Activated CD4-positive, alpha-beta memory T cell treated with anti-CD3 and anti-CD28 coated beads, Interleukin-2, amount 10 ng/mL, durations not matched to agents 7 days and 5 days (primary cell): ENCODE measurements at regions not wholly inside any gene's neighbourhood (a gene's known extent, or its start where the extent isn't known, plus 50 kb on each side); places are given as distances from the start of the nearest gene placed in this dataset.
"Not testable (repeated sequence)": the region's sequence is repeated elsewhere in the genome, so short reads cannot be mapped to it uniquely, and the experiment has no call there.

Experiments used
- CTCF ChIA-PET: fragments of 350-600 bp; sonication (Branson Sonifier 250); formaldehyde crosslinking; loops from one replicate; lab custom pipeline; 2021; ENCODE audit warnings: antibody characterized with exemption, inconsistent platforms; lab: Charles Lee
- POLR2A ChIA-PET: fragments of 350-600 bp; sonication (Branson Sonifier 250); formaldehyde crosslinking; loops from one replicate; lab custom pipeline; 2021; ENCODE audit warnings: antibody characterized with exemption; lab: Charles Lee
- DNase-seq: peaks from one replicate; pipeline ENCODE4 v3.0.0-alpha.2; 2020
- H3K27ac Mint-ChIP-seq: one replicate; pipeline ENCODE4 v1.8.0; 2021; ENCODE audit warnings: mild to moderate bottlenecking, mixed read lengths
- H3K27me3 Mint-ChIP-seq: one replicate; pipeline ENCODE4 v1.8.0; 2021; ENCODE audit warnings: mixed read lengths
- H3K36me3 Mint-ChIP-seq: one replicate; pipeline ENCODE4 v1.8.0; 2021; ENCODE audit warnings: low read depth, mixed read lengths
- H3K4me1 Mint-ChIP-seq: one replicate; pipeline ENCODE4 v1.8.0; 2021; ENCODE audit warnings: mixed read lengths
- H3K4me3 Mint-ChIP-seq: one replicate; pipeline ENCODE4 v1.8.0; 2021; ENCODE audit warnings: mild to moderate bottlenecking, mixed read lengths
- H3K9me3 Mint-ChIP-seq: one replicate; pipeline ENCODE4 v1.8.0; 2021; ENCODE audit warnings: mixed read lengths

GRCh38 chr17:20633268-20634059 lies 53.9 kb downstream of the CDRT15L2 start:
- CTCF ChIA-PET, POLR2A ChIA-PET, H3K9me3 Mint-ChIP-seq, H3K4me1 Mint-ChIP-seq, H3K4me3 Mint-ChIP-seq, H3K36me3 Mint-ChIP-seq, DNase-seq, H3K27me3 Mint-ChIP-seq, H3K27ac Mint-ChIP-seq: not testable (repeated sequence)

GRCh38 chr17:20640147-20640546 lies 60.6 kb downstream of the CDRT15L2 start:
- H3K4me3 Mint-ChIP-seq, DNase-seq, H3K36me3 Mint-ChIP-seq, H3K27me3 Mint-ChIP-seq, H3K27ac Mint-ChIP-seq, H3K4me1 Mint-ChIP-seq, POLR2A ChIA-PET, H3K9me3 Mint-ChIP-seq, CTCF ChIA-PET: not testable (repeated sequence)

GRCh38 chr17:20646661-20647272 lies 67.2 kb downstream of the CDRT15L2 start:
- peaks cover 10% of the 10 kb centered on the region for H3K4me1 Mint-ChIP-seq
- H3K36me3 Mint-ChIP-seq, H3K27me3 Mint-ChIP-seq, H3K9me3 Mint-ChIP-seq, POLR2A ChIA-PET, CTCF ChIA-PET, H3K27ac Mint-ChIP-seq, H3K4me3 Mint-ChIP-seq: not testable (repeated sequence)
- peak; percentile 35 for DNase-seq

GRCh38 chr17:20649097-20649767 lies 69.7 kb downstream of the CDRT15L2 start:
- CTCF ChIA-PET, H3K4me3 Mint-ChIP-seq, POLR2A ChIA-PET, H3K27me3 Mint-ChIP-seq, H3K36me3 Mint-ChIP-seq, H3K27ac Mint-ChIP-seq, H3K9me3 Mint-ChIP-seq, DNase-seq: not testable (repeated sequence)
- peaks cover 12% of the 10 kb centered on the region for H3K4me1 Mint-ChIP-seq

GRCh38 chr17:20651022-20651421 lies 71.5 kb downstream of the CDRT15L2 start:
- H3K4me1 Mint-ChIP-seq, result peaks cover 12% of the 10 kb centered on the region
- CTCF ChIA-PET, POLR2A ChIA-PET, H3K27me3 Mint-ChIP-seq, H3K27ac Mint-ChIP-seq, H3K36me3 Mint-ChIP-seq, H3K4me3 Mint-ChIP-seq, H3K9me3 Mint-ChIP-seq: not testable (repeated sequence)
- peak; percentile 17 for DNase-seq

GRCh38 chr17:20651736-20652135 lies 72.2 kb downstream of the CDRT15L2 start:
- H3K4me3 Mint-ChIP-seq, CTCF ChIA-PET, H3K9me3 Mint-ChIP-seq, H3K27me3 Mint-ChIP-seq, DNase-seq, H3K27ac Mint-ChIP-seq, POLR2A ChIA-PET, H3K36me3 Mint-ChIP-seq: not testable (repeated sequence)
- H3K4me1 Mint-ChIP-seq, result peaks cover 12% of the 10 kb centered on the region

- H3K27ac Mint-ChIP-seq, H3K4me3 Mint-ChIP-seq, H3K36me3 Mint-ChIP-seq, DNase-seq, CTCF ChIA-PET, POLR2A ChIA-PET, H3K27me3 Mint-ChIP-seq, H3K9me3 Mint-ChIP-seq: not testable (repeated sequence)
- peaks cover 12% of the 10 kb centered on the region for H3K4me1 Mint-ChIP-seq
Measured at GRCh38 chr17:20653391-20653790, 73.9 kb downstream of the CDRT15L2 start.

GRCh38 chr17:20654114-20654513 lies 74.6 kb downstream of the CDRT15L2 start:
- H3K27me3 Mint-ChIP-seq, H3K36me3 Mint-ChIP-seq, POLR2A ChIA-PET, DNase-seq, H3K4me3 Mint-ChIP-seq, H3K9me3 Mint-ChIP-seq, CTCF ChIA-PET, H3K27ac Mint-ChIP-seq: not testable (repeated sequence)
- H3K4me1 Mint-ChIP-seq, result peaks cover 10% of the 10 kb centered on the region

GRCh38 chr17:20654575-20654974 lies 75.1 kb downstream of the CDRT15L2 start:
- H3K36me3 Mint-ChIP-seq, POLR2A ChIA-PET, H3K9me3 Mint-ChIP-seq, H3K4me1 Mint-ChIP-seq, H3K27me3 Mint-ChIP-seq, CTCF ChIA-PET, DNase-seq, H3K4me3 Mint-ChIP-seq, H3K27ac Mint-ChIP-seq: not testable (repeated sequence)

GRCh38 chr17:20665103-20665955 lies 85.8 kb downstream of the CDRT15L2 start:
- H3K4me1 Mint-ChIP-seq, POLR2A ChIA-PET, H3K27me3 Mint-ChIP-seq, CTCF ChIA-PET, H3K36me3 Mint-ChIP-seq, H3K27ac Mint-ChIP-seq, H3K9me3 Mint-ChIP-seq, H3K4me3 Mint-ChIP-seq, DNase-seq: not testable (repeated sequence)

GRCh38 chr17:20666689-20667088 lies 87.2 kb downstream of the CDRT15L2 start:
- H3K27ac Mint-ChIP-seq, POLR2A ChIA-PET, H3K9me3 Mint-ChIP-seq, H3K27me3 Mint-ChIP-seq, CTCF ChIA-PET, H3K4me3 Mint-ChIP-seq, H3K4me1 Mint-ChIP-seq, DNase-seq, H3K36me3 Mint-ChIP-seq: not testable (repeated sequence)

GRCh38 chr17:20667712-20668111 lies 88.2 kb downstream of the CDRT15L2 start:
- H3K9me3 Mint-ChIP-seq, H3K4me3 Mint-ChIP-seq, DNase-seq, H3K4me1 Mint-ChIP-seq, H3K27me3 Mint-ChIP-seq, H3K36me3 Mint-ChIP-seq, H3K27ac Mint-ChIP-seq, POLR2A ChIA-PET, CTCF ChIA-PET: not testable (repeated sequence)

- POLR2A ChIA-PET, H3K27me3 Mint-ChIP-seq: not testable (repeated sequence)
Measured at GRCh38 chr17:20668316-20668715, 88.8 kb downstream of the CDRT15L2 start.

More at GRCh38 chr17:20668316-20668715, 88.8 kb downstream of the CDRT15L2 start:
- H3K4me1 Mint-ChIP-seq, DNase-seq, H3K9me3 Mint-ChIP-seq, H3K27ac Mint-ChIP-seq, H3K4me3 Mint-ChIP-seq, H3K36me3 Mint-ChIP-seq, CTCF ChIA-PET: not testable (repeated sequence)
